GM12878 (cell line): ENCODE measurements at regions not wholly inside any gene's neighbourhood (a gene's known extent, or its start where the extent isn't known, plus 50 kb on each side); places are given as distances from the start of the nearest gene placed in this dataset.
"Not testable (repeated sequence)": the region's sequence is repeated elsewhere in the genome, so short reads cannot be mapped to it uniquely, and the experiment has no call there.

Source experiments
- ATAC-seq: fragments of 200-7000 bp; cut with Tn5 transposase; 3 replicates; pipeline ENCODE4 v1.9.1; 2020; ENCODE audit warnings: mild to moderate bottlenecking, moderate library complexity
- BruUV-seq: library from RNA; stranded (reverse); fragments of 400-500 nt; replicated peaks from 2 replicates; lab custom pipeline; 2021; lab: Mats Ljungman, UMichigan
- CTCF ChIA-PET: fragments of 300-600 bp; sonication (Branson Sonifier 250); formaldehyde crosslinking; extraction: SDS; loops from one replicate; lab custom pipeline; 2021; ENCODE audit warnings: inconsistent platforms; lab: Yijun Ruan, JAX
- POLR2A ChIA-PET: fragments of 350-600 bp; formaldehyde crosslinking; extraction: SDS; loops from one replicate; lab custom pipeline; 2021; ENCODE audit warnings: inconsistent platforms; lab: Charles Lee
- RAD21 ChIA-PET: fragments of 300-600 bp; sonication (Branson Sonifier 250); formaldehyde crosslinking; loops from one replicate; lab custom pipeline; 2023; ENCODE audit warnings: antibody characterized with exemption; ENCODE audit not compliant: unreplicated experiment; lab: Charles Lee
- SMC1A ChIA-PET: fragments of 300-600 bp; sonication (Branson Sonifier 250); formaldehyde crosslinking; loops from one replicate; lab custom pipeline; 2023; ENCODE audit not compliant: unreplicated experiment, uncharacterized antibody; lab: Charles Lee
- DNase-seq: peaks from one replicate; pipeline ENCODE4 v3.0.0-alpha.2; 2011; ENCODE audit warnings: low read depth, low spot score
- FAIRE-seq: peaks from 3 replicates; lab custom pipeline; 2011; peaks lifted over from hg19 to GRCh38; lab: Jason Lieb, UNC
- H2AFZ ChIP-seq: 2 replicates; pipeline ENCODE4 v1.6.0; 2011; ENCODE audit warnings: low read depth, low read length, control low read depth; ENCODE audit not compliant: control insufficient read depth
- H3K27ac ChIP-seq: 2 replicates; pipeline ENCODE4 v1.5.1; 2011; ENCODE audit warnings: control low read depth; ENCODE audit not compliant: control insufficient read depth, insufficient read depth
- H3K27me3 ChIP-seq, 2 experiments: replicated peaks in 1 of 2; 2 replicates each; pipeline versions ENCODE4 v1.6.0 to v1.6.1; 2011; ENCODE audit warnings: low read length in 1 of 2; ENCODE audit not compliant: control insufficient read depth in 2 of 2, insufficient read depth in 2 of 2
- H3K36me3 ChIP-seq, 2 experiments: 2 replicates each; pipeline ENCODE4 v1.5.1; 2011; ENCODE audit warnings: low read length in 1 of 2; ENCODE audit not compliant: control insufficient read depth in 2 of 2, insufficient read depth in 2 of 2
- H3K4me1 ChIP-seq: 2 replicates; pipeline ENCODE4 v1.6.1; 2011; ENCODE audit warnings: mild to moderate bottlenecking, low read length, moderate library complexity, mixed read lengths; ENCODE audit not compliant: control insufficient read depth, insufficient read depth
- H3K4me2 ChIP-seq: 2 replicates; pipeline ENCODE4 v1.6.0; 2011; ENCODE audit warnings: control low read depth; ENCODE audit not compliant: control insufficient read depth, insufficient read depth
- H3K4me3 ChIP-seq: fragments of 200-600 bp; sonication (generic); 2 replicates; pipeline ENCODE4 v1.5.1; 2016
- H3K79me2 ChIP-seq: 2 replicates; pipeline ENCODE4 v1.6.0; 2011; ENCODE audit warnings: low read length; ENCODE audit not compliant: control insufficient read depth, insufficient read depth
- H3K9ac ChIP-seq: 2 replicates; pipeline ENCODE4 v1.8.0; 2011; ENCODE audit warnings: low read length, control low read depth, mixed read lengths; ENCODE audit not compliant: control insufficient read depth, insufficient read depth
- H3K9me3 ChIP-seq: replicated peaks from 3 replicates; pipeline ENCODE4 v1.5.1; 2011; ENCODE audit warnings: mild to moderate bottlenecking, low read length; ENCODE audit not compliant: control insufficient read depth, insufficient read depth
- H4K20me1 ChIP-seq: 2 replicates; pipeline ENCODE4 v1.6.0; 2011; ENCODE audit not compliant: control insufficient read depth, insufficient read depth
- CEBPB ChIP-seq, 2 experiments: fragments of 150-350 bp in 1 of 2; IDR thresholded peaks; 2 replicates each; pipeline ENCODE4 v1.6.1; 2012 to 2014; ENCODE audit warnings: low read depth in 2 of 2, low read length in 2 of 2, borderline replicate concordance in 1 of 2, inconsistent platforms in 1 of 2
- CHD4 ChIP-seq: fragments of 200-600 bp; sonication (generic); IDR thresholded peaks from 2 replicates; pipeline ENCODE4 v1.6.1; 2016; ENCODE audit warnings: mild to moderate bottlenecking
- FOXM1 ChIP-seq: IDR thresholded peaks from 2 replicates; pipeline ENCODE4 v1.6.1; 2012; ENCODE audit warnings: low read depth, mild to moderate bottlenecking, inconsistent platforms, low read length, moderate library complexity
- IKZF1 ChIP-seq: fragments of 450-650 bp; conservative IDR thresholded peaks from 2 replicates; pipeline ENCODE4 v1.6.1; 2017; ENCODE audit warnings: antibody characterized with exemption, mild to moderate bottlenecking
- KDM1A ChIP-seq: fragments of 200-600 bp; sonication (generic); IDR thresholded peaks from 2 replicates; pipeline ENCODE4 v1.6.1; 2016; ENCODE audit warnings: borderline replicate concordance
- MTA2 ChIP-seq: fragments of 450-650 bp; IDR thresholded peaks from 2 replicates; pipeline ENCODE4 v1.6.1; 2016; ENCODE audit warnings: low read depth, mild to moderate bottlenecking, moderate library complexity
- NR2C1 ChIP-seq: fragments of 450-650 bp; IDR thresholded peaks from 2 replicates; pipeline ENCODE4 v1.6.1; 2017; ENCODE audit warnings: antibody characterized with exemption, mild to moderate bottlenecking, moderate library complexity
- RAD21 ChIP-seq: IDR thresholded peaks from 2 replicates; pipeline ENCODE4 v1.6.1; 2011; ENCODE audit warnings: mild to moderate bottlenecking, low read depth, low read length, moderate library complexity; ENCODE audit not compliant: insufficient read depth
- TCF12 ChIP-seq: IDR thresholded peaks from 2 replicates; pipeline ENCODE4 v1.6.1; 2011; ENCODE audit warnings: low read depth, mild to moderate bottlenecking, low read length
- WGBS: methylation state at CpG from one replicate; pipeline ENCODE4 v1.1.6; 2016; ENCODE audit warnings: low lambda C conversion rate; ENCODE audit not compliant: insufficient replicate concordance, insufficient coverage; ENCODE audit errors: missing lambda C conversion rate; 5-methylcytosine and 5-hydroxymethylcytosine counted together
- in situ Hi-C: fragments of 300-500 bp; cut with MboI; formaldehyde crosslinking; loops from 9 replicates; pipeline ENCODE4 v1.14.3; 2018; ENCODE audit warnings: mixed read lengths
- intact Hi-C: fragments of 100-400 bp; cut with micrococcal nuclease; formaldehyde crosslinking; loops from one replicate; pipeline ENCODE4 v1.14.2; 2022; ENCODE audit not compliant: unreplicated experiment
- TF ChIP-seq, protein P1 (sequence below): fragments of 450-650 bp; IDR thresholded peaks from 2 replicates; pipeline ENCODE4 v1.6.1; 2017; ENCODE audit warnings: borderline replicate concordance
- TF ChIP-seq, protein P2 (sequence below): IDR thresholded peaks from 2 replicates; pipeline ENCODE4 v1.6.1; 2012; ENCODE audit warnings: low read depth, low read length, improper control_type of control experiment
- TF ChIP-seq, protein P3 (sequence below): IDR thresholded peaks from 2 replicates; pipeline ENCODE4 v1.6.1; 2011; ENCODE audit warnings: low read depth, mild to moderate bottlenecking, low read length, moderate library complexity, borderline replicate concordance; ENCODE audit errors: extremely low read depth
- TF ChIP-seq, protein P4 (sequence below): fragments of 450-650 bp; IDR thresholded peaks from 2 replicates; pipeline ENCODE4 v1.6.1; 2017; ENCODE audit warnings: mild to moderate bottlenecking, moderate library complexity

DNA sequence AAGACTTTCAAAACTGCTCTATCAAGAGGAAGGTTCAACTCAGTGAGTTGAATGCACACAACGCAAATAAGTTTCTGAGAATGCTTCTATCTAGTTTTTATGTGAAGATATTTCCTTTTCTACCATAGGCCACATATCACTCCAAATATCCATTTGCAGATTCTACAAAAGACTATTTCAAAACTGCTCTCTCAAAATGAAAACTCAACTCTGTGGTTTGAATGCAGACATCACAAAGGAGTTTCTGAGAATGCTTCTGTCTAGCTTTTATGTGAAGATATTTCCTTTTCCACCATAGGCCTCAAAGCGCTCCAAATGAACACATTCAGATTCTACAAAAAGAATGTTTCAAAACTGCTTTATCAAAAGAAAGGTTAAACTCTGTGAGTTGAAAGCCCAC is 1093.1 kb upstream of the DEFB115 start:
- CTCF ChIA-PET, intact Hi-C loops, H3K9me3 ChIP-seq, H3K36me3 ChIP-seq, DNase-seq, H3K4me1 ChIP-seq, H3K27me3 ChIP-seq, RAD21 ChIA-PET, H3K9ac ChIP-seq, SMC1A ChIA-PET, ATAC-seq, H2AFZ ChIP-seq, POLR2A ChIA-PET, H4K20me1 ChIP-seq, H3K4me2 ChIP-seq, H3K4me3 ChIP-seq, H3K79me2 ChIP-seq, H3K27ac ChIP-seq, BruUV-seq, in situ Hi-C loops, FAIRE-seq: not testable (repeated sequence)
- 72% methylated on average over 2 of the region's 2 CpGs for WGBS

DNA sequence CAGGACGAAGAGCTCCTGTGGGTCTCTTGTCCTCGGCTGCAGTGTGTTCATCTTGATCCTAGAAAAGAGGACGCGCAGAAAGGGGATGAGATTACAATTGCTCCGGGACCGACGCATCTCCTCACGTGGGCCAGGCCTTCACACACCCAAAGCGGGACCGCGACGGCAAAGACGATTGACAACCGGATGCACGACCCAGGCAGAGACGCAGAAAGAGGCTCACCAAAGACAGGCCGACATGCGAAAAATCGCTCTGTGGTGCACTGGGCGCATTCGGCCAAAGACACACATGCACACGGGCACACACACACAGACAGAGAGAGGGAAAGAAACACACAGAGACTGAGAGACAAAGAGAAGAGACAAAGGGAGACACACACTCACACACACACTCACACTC is 1089.9 kb upstream of the DEFB115 start:
- ChIA-PET POLR2A (no interaction called here), CTCF (no interaction called here), RAD21 (no interaction called here), SMC1A (no interaction called here)
- FAIRE-seq, result no peak
- ATAC-seq, result no peak
- no TSS peak for BruUV-seq
- WGBS, result 84% methylated on average over 21 of the region's 22 CpGs
- no peak for DNase-seq
- no peaks in the 10 kb centered on the region for H3K79me2 ChIP-seq
- in situ Hi-C loops (no loop called here), intact Hi-C loops (no loop called here)
- H3K4me2 ChIP-seq, result no peak overlapping the region
- no peaks in the 10 kb centered on the region for H3K36me3 ChIP-seq
- no peak overlapping the region for H3K4me3 ChIP-seq
- H3K27ac ChIP-seq, result no peak overlapping the region
- no peaks in the 10 kb centered on the region for H3K27me3 ChIP-seq
- H3K9me3 ChIP-seq, result no peaks in the 10 kb centered on the region; the same call in 2 of the 3 replicates
- H3K4me1 ChIP-seq, result no peaks in the 10 kb centered on the region
- H3K9ac ChIP-seq, result no peak overlapping the region
- no peaks in the 10 kb centered on the region for H4K20me1 ChIP-seq
- H2AFZ ChIP-seq, result no peak overlapping the region
- TF ChIP-seq IKZF1, result no peak
- TF ChIP-seq NR2C1, result no peak
- no peak for TF ChIP-seq KDM1A
- TF ChIP-seq, protein P1, sequence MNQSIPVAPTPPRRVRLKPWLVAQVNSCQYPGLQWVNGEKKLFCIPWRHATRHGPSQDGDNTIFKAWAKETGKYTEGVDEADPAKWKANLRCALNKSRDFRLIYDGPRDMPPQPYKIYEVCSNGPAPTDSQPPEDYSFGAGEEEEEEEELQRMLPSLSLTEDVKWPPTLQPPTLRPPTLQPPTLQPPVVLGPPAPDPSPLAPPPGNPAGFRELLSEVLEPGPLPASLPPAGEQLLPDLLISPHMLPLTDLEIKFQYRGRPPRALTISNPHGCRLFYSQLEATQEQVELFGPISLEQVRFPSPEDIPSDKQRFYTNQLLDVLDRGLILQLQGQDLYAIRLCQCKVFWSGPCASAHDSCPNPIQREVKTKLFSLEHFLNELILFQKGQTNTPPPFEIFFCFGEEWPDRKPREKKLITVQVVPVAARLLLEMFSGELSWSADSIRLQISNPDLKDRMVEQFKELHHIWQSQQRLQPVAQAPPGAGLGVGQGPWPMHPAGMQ, result no peak
- TF ChIP-seq, protein P2, sequence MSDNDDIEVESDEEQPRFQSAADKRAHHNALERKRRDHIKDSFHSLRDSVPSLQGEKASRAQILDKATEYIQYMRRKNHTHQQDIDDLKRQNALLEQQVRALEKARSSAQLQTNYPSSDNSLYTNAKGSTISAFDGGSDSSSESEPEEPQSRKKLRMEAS, result no peak
- no peak for TF ChIP-seq MTA2
- no peak for TF ChIP-seq RAD21
- TF ChIP-seq CHD4, result no peak
- TF ChIP-seq, protein P3, sequence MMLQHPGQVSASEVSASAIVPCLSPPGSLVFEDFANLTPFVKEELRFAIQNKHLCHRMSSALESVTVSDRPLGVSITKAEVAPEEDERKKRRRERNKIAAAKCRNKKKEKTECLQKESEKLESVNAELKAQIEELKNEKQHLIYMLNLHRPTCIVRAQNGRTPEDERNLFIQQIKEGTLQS, result no peak
- no peak for TF ChIP-seq TCF12
- no peak for TF ChIP-seq CEBPB (IDR thresholded peaks at IDR 0.05; ENCODE audit: borderline replicate concordance in 1 of 2, low read depth in 2 of 2, low read length in 2 of 2)
- TF ChIP-seq FOXM1, result no peak
- TF ChIP-seq, protein P4, sequence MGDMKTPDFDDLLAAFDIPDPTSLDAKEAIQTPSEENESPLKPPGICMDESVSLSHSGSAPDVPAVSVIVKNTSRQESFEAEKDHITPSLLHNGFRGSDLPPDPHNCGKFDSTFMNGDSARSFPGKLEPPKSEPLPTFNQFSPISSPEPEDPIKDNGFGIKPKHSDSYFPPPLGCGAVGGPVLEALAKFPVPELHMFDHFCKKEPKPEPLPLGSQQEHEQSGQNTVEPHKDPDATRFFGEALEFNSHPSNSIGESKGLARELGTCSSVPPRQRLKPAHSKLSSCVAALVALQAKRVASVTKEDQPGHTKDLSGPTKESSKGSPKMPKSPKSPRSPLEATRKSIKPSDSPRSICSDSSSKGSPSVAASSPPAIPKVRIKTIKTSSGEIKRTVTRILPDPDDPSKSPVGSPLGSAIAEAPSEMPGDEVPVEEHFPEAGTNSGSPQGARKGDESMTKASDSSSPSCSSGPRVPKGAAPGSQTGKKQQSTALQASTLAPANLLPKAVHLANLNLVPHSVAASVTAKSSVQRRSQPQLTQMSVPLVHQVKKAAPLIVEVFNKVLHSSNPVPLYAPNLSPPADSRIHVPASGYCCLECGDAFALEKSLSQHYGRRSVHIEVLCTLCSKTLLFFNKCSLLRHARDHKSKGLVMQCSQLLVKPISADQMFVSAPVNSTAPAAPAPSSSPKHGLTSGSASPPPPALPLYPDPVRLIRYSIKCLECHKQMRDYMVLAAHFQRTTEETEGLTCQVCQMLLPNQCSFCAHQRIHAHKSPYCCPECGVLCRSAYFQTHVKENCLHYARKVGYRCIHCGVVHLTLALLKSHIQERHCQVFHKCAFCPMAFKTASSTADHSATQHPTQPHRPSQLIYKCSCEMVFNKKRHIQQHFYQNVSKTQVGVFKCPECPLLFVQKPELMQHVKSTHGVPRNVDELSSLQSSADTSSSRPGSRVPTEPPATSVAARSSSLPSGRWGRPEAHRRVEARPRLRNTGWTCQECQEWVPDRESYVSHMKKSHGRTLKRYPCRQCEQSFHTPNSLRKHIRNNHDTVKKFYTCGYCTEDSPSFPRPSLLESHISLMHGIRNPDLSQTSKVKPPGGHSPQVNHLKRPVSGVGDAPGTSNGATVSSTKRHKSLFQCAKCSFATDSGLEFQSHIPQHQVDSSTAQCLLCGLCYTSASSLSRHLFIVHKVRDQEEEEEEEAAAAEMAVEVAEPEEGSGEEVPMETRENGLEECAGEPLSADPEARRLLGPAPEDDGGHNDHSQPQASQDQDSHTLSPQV, result no peak
